Uterus (tissue), 3 donors: ENCODE measurements at regions not wholly inside any gene's neighbourhood (a gene's known extent, or its start where the extent isn't known, plus 50 kb on each side); places are given as distances from the start of the nearest gene placed in this dataset.

Source experiments
- DNase-seq, 2 donors: peaks; one replicate each; pipeline ENCODE4 v3.0.0-alpha.2; 2019 to 2020
- H3K27ac ChIP-seq, 2 donors: fragments of 200-600 bp; sonication (generic); 1 replicate in 1 of 2; 2 replicates in 1 of 2; pipeline ENCODE4 v1.5.1; 2016 to 2018
- H3K27me3 ChIP-seq, 2 donors: fragments of 200-600 bp; sonication (generic); one replicate each; pipeline ENCODE4 v1.5.1; 2018 to 2019; ENCODE audit warnings: control low read depth in 1 of 2
- H3K36me3 ChIP-seq, 2 donors: fragments of 200-600 bp; sonication (generic); one replicate each; pipeline ENCODE4 v1.5.1; 2019; ENCODE audit warnings: control low read depth in 1 of 2
- H3K4me1 ChIP-seq, 2 donors: fragments of 200-600 bp; sonication (generic); one replicate each; pipeline ENCODE4 v1.5.1; 2018 to 2019; ENCODE audit warnings: control low read depth in 1 of 2
- H3K4me3 ChIP-seq, 2 donors: fragments of 200-600 bp; sonication (generic); 1 replicate in 1 of 2; 2 replicates in 1 of 2; pipeline ENCODE4 v1.5.1; 2018 to 2019; ENCODE audit warnings: mild to moderate bottlenecking in 1 of 2
- H3K9me3 ChIP-seq, 2 donors: fragments of 200-600 bp; sonication (generic); one replicate each; pipeline ENCODE4 v1.5.1; 2019; ENCODE audit warnings: control low read depth in 1 of 2
- POLR2A ChIP-seq, 2 donors: fragments of 450-650 bp; IDR thresholded peaks; one replicate each; pipeline ENCODE4 v1.6.1; 2016; ENCODE audit warnings: antibody characterized with exemption in 2 of 2, mild to moderate bottlenecking in 1 of 2, moderate library complexity in 1 of 2
- intact Hi-C: fragments of 100-400 bp; cut with DNase I; formaldehyde crosslinking; loops from one replicate; pipeline ENCODE4 v1.15.1; 2023; ENCODE audit warnings: low total_unique reads
- TF ChIP-seq, protein P1 (sequence below), 4 experiments: fragments of 200-600 bp in 2 of 4; fragments of 450-650 bp in 2 of 4; sonication (generic) in 2 of 4; IDR thresholded peaks; one replicate each; pipeline ENCODE4 v1.5.1; 2016 to 2019; ENCODE audit warnings: antibody characterized with exemption in 4 of 4, mild to moderate bottlenecking in 2 of 4, moderate library complexity in 1 of 4
- donor health status: DM: yes; HTN: yes; CAD: no.

DNA sequence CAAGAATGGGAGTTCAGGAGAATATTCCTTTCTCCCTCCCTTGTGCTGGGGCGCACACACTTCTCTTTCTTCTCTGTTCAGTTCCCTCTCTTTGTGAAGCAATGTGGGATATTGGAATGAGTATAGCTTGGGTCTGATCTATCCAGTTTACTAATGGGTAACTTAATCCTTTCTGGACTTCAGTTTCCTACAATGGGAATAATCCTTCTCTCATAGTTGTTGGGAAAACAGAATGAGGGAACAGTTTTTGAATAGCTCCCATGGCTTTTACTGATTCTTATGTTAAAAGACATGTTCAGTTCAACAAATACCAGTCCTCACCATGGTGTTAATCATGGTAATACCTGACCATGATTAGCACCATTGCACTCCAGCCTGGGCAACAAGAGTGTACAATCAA is 93.1 kb downstream of the ARL4C start:
- intact Hi-C loops = no loop called here
- no peak overlapping the region for H3K4me3 ChIP-seq
- TF ChIP-seq POLR2A (IDR thresholded peaks at IDR 0.05) = no peak
- TF ChIP-seq, protein P1, sequence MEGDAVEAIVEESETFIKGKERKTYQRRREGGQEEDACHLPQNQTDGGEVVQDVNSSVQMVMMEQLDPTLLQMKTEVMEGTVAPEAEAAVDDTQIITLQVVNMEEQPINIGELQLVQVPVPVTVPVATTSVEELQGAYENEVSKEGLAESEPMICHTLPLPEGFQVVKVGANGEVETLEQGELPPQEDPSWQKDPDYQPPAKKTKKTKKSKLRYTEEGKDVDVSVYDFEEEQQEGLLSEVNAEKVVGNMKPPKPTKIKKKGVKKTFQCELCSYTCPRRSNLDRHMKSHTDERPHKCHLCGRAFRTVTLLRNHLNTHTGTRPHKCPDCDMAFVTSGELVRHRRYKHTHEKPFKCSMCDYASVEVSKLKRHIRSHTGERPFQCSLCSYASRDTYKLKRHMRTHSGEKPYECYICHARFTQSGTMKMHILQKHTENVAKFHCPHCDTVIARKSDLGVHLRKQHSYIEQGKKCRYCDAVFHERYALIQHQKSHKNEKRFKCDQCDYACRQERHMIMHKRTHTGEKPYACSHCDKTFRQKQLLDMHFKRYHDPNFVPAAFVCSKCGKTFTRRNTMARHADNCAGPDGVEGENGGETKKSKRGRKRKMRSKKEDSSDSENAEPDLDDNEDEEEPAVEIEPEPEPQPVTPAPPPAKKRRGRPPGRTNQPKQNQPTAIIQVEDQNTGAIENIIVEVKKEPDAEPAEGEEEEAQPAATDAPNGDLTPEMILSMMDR (IDR thresholded peaks at IDR 0.05) = no peak

DNA sequence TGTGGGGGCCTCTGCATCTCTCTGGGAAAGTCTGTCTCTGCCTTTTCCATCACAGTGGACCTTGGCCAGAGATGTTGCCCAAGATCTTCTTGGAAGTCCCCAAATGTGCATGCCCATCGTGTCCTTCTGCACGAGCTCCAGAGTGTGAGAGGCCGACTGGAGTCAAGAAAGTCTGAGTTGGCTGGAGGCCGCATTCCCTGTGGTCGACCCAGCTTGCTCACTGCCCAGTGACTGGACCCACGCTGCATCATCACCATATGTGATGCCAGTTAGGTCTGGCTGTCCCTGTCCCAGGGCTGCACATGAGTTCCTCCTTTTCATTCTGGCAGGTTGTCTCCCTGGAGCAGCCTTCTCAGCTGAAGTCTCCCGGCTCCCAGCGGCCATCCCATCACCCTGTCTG is 93.8 kb downstream of the ARL4C start:
- TF ChIP-seq POLR2A (IDR thresholded peaks at IDR 0.05) = no peak
- TF ChIP-seq, protein P1 (IDR thresholded peaks at IDR 0.05) = no peak
- H3K4me3 ChIP-seq = no peak overlapping the region
- intact Hi-C loops = no loop called here
- H3K27me3 ChIP-seq = no peaks in the 10 kb centered on the region
- DNase-seq = no peak
- H3K9me3 ChIP-seq = no peaks in the 10 kb centered on the region
- H3K27ac ChIP-seq = no peak overlapping the region
- H3K36me3 ChIP-seq = no peaks in the 10 kb centered on the region
- no peaks in the 10 kb centered on the region for H3K4me1 ChIP-seq

More for the DNA sequence above, 93.1 kb downstream of the ARL4C start:
- H3K4me1 ChIP-seq = no peaks in the 10 kb centered on the region
- H3K9me3 ChIP-seq = no peaks in the 10 kb centered on the region
- H3K36me3 ChIP-seq = no peaks in the 10 kb centered on the region
- DNase-seq = no peak
- H3K27me3 ChIP-seq = no peaks in the 10 kb centered on the region
- no peak overlapping the region for H3K27ac ChIP-seq

DNA sequence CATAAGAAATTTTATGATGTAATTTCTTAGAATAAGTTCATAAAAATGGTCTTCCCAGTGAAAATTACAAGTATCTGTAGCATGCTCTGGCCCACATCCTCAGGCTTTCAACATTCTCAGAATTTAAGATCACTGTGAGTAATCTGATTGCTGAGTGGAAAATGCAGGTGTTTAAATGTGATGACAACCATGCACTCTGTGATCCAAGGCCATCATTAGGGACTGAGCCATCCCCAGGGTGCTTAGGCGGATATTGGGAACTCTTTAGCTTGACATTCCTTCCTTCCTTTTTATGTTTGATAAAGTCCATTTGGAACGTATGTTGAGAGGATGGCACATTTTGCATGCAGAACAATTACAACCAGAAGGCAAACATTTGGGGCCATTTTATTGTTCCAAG is 95.5 kb downstream of the ARL4C start:
- Histone ChIP-seq H3K36me3 (no peaks in the 10 kb centered on the region), H3K27ac (no peak overlapping the region)
- intact Hi-C loops = no loop called here

DNA sequence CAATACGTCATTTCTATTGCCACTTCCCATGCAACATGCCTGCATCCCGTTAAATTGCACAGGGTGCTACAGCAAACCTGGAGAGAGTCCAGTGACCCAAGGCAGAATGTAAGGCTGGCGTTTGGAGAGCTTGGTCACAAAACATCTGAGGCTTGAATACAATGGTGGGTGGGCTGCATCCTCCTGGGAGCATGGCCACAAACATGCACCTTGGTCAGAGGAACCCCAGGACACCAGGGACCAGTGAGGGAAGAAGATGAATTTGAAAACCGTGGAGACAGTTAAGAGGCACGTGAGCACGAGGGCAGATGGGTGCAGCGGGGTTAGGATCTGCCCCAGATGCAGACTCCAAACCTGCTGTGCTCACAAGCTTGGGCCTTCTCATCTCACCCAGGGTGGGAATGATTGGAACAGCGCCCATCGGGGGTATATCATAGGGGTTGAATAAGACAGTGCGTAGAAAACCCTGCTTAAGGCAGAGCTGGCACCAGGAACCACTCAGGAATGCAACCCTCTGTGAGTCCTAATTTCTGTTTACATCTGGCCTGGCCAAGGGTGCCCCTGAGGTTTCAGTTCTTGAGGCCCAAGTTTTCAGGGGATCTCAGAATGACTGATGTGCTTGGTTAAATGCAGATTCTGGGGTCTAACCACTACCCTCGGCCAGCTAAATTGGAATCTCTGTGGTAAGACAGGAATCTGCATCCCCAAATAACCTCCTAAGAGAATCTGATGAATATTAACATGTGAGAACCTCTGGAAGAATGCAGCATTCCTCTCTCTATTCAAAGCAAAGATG is 97.2 kb downstream of the ARL4C start:
- no peaks in the 10 kb centered on the region for H3K4me1 ChIP-seq
- DNase-seq = no peak
- no peak for TF ChIP-seq POLR2A (IDR thresholded peaks at IDR 0.05)
- TF ChIP-seq, protein P1 (IDR thresholded peaks at IDR 0.05) = no peak
- H3K27me3 ChIP-seq = no peaks in the 10 kb centered on the region
- no peaks in the 10 kb centered on the region for H3K9me3 ChIP-seq
- intact Hi-C loops = no loop called here
- no peaks in the 10 kb centered on the region for H3K36me3 ChIP-seq
- H3K27ac ChIP-seq = no peak overlapping the region
- H3K4me3 ChIP-seq = no peak overlapping the region

More for the DNA sequence above, 95.5 kb downstream of the ARL4C start:
- no peak for DNase-seq
- Histone ChIP-seq H3K9me3 (no peaks in the 10 kb centered on the region), H3K27me3 (no peaks in the 10 kb centered on the region), H3K4me1 (no peaks in the 10 kb centered on the region), H3K4me3 (no peak overlapping the region)
- TF ChIP-seq, protein P1 (IDR thresholded peaks at IDR 0.05) = no peak
- no peak for TF ChIP-seq POLR2A (IDR thresholded peaks at IDR 0.05)

DNA sequence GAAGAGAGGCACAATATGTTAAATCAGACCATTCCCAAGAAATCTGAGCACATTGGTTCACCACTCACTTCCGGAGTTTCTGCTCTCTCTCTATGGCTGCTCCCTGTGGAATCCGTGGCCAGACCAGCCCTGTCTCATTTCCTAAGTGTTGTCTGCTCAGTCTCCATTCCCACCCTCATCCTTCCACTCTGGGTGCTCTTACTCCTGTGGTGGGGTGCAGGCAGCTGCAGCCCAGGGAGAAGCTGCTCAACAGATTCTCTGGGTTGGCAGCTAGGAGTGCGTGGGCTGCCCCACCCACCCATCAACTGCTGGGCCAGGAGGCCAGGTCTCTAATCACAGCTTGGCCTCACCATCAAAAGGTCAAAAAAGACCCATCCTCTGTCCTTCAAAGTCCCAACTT is 98.3 kb downstream of the ARL4C start:
- no peaks in the 10 kb centered on the region for H3K4me1 ChIP-seq
- no peak overlapping the region for H3K4me3 ChIP-seq
- intact Hi-C loops = no loop called here
- TF ChIP-seq, protein P1 (IDR thresholded peaks at IDR 0.05) = no peak
- TF ChIP-seq POLR2A (IDR thresholded peaks at IDR 0.05) = no peak
- H3K9me3 ChIP-seq = no peaks in the 10 kb centered on the region
- H3K27ac ChIP-seq = no peak overlapping the region
- no peak for DNase-seq
- no peaks in the 10 kb centered on the region for H3K27me3 ChIP-seq
- no peaks in the 10 kb centered on the region for H3K36me3 ChIP-seq
